WTC11 (cell line): ENCODE measurements at regions not wholly inside any gene's neighbourhood (a gene's known extent, or its start where the extent isn't known, plus 50 kb on each side); places are given as distances from the start of the nearest gene placed in this dataset.

Experiments
- ATAC-seq: fragments of 200-7000 bp; cut with Tn5 transposase; 2 replicates; pipeline ENCODE4 v1.10.0; 2021; ENCODE audit warnings: mild to moderate bottlenecking, moderate library complexity
- CTCF ChIA-PET: fragments of 300-600 bp; sonication (Branson Sonifier 250); formaldehyde crosslinking; loops from one replicate; lab custom pipeline; 2021; ENCODE audit warnings: antibody characterized with exemption; lab: Charles Lee
- POLR2A ChIA-PET: fragments of 350-600 bp; sonication (Branson Sonifier 250); formaldehyde crosslinking; loops from one replicate; lab custom pipeline; 2021; ENCODE audit warnings: antibody characterized with exemption; lab: Charles Lee
- DNase-seq: peaks from one replicate; pipeline ENCODE4 v3.0.0; 2021; ENCODE audit warnings: low spot score
- H3K27ac Mint-ChIP-seq: 2 replicates; pipeline ENCODE4 v1.8.0; 2021; ENCODE audit warnings: mixed read lengths
- H3K27me3 Mint-ChIP-seq: 2 replicates; pipeline ENCODE4 v1.8.0; 2021; ENCODE audit warnings: low read depth, mild to moderate bottlenecking, moderate library complexity, mixed read lengths
- H3K36me3 Mint-ChIP-seq: 2 replicates; pipeline ENCODE4 v1.8.0; 2021; ENCODE audit warnings: mixed read lengths
- H3K4me1 Mint-ChIP-seq: 2 replicates; pipeline ENCODE4 v1.8.0; 2022; ENCODE audit warnings: mixed read lengths
- H3K4me3 Mint-ChIP-seq: 2 replicates; pipeline ENCODE4 v1.8.0; 2021; ENCODE audit warnings: mild to moderate bottlenecking, moderate library complexity, mixed read lengths
- H3K9me3 Mint-ChIP-seq: 2 replicates; pipeline ENCODE4 v1.8.0; 2021; ENCODE audit warnings: mixed read lengths
- ELF4 ChIP-seq: sonication (generic); formaldehyde crosslinking; IDR thresholded peaks from 2 replicates; pipeline ENCODE4 v1.8.1; 2022; ENCODE audit warnings: low read depth, mild to moderate bottlenecking, moderate library complexity, missing genetic modification reagents
- HMGA2 ChIP-seq: fragments of 250-450 bp; sonication (Bioruptor Pico); IDR thresholded peaks from 2 replicates; pipeline ENCODE4 v1.4.0; 2021; ENCODE audit warnings: mild to moderate bottlenecking, moderate library complexity
- KAT7 ChIP-seq: sonication (generic); formaldehyde crosslinking; IDR thresholded peaks from 2 replicates; pipeline ENCODE4 v1.8.1; 2023; ENCODE audit warnings: missing genetic modification reagents, mild to moderate bottlenecking, borderline replicate concordance
- MXD4 ChIP-seq: fragments of 250-450 bp; sonication (Bioruptor Pico); IDR thresholded peaks from 2 replicates; pipeline ENCODE4 v1.8.0; 2021; ENCODE audit warnings: mild to moderate bottlenecking, moderate library complexity, borderline replicate concordance
- NR3C1 ChIP-seq: sonication (generic); formaldehyde crosslinking; conservative IDR thresholded peaks from 2 replicates; pipeline ENCODE4 v1.8.1; 2023; ENCODE audit warnings: low read depth, mild to moderate bottlenecking, missing genetic modification reagents
- ZNF138 ChIP-seq: sonication (generic); formaldehyde crosslinking; conservative IDR thresholded peaks from 2 replicates; pipeline ENCODE4 v1.8.1; 2022; ENCODE audit warnings: mild to moderate bottlenecking, moderate library complexity, missing genetic modification reagents
- ZNF219 ChIP-seq: sonication (generic); formaldehyde crosslinking; IDR thresholded peaks from 2 replicates; pipeline ENCODE4 v1.8.0; 2023; ENCODE audit warnings: missing genetic modification reagents, mild to moderate bottlenecking, borderline replicate concordance
- ZNF263 ChIP-seq: sonication (generic); formaldehyde crosslinking; IDR thresholded peaks from 2 replicates; pipeline ENCODE4 v1.8.1; 2022; ENCODE audit warnings: low read depth, mild to moderate bottlenecking, moderate library complexity, missing genetic modification reagents
- ZNF396 ChIP-seq: fragments of 250-450 bp; sonication (Bioruptor Pico); IDR thresholded peaks from 2 replicates; pipeline ENCODE4 v1.8.0; 2021; ENCODE audit warnings: mild to moderate bottlenecking, moderate library complexity, borderline replicate concordance
- TF ChIP-seq, protein P1 (sequence below): sonication (generic); formaldehyde crosslinking; IDR thresholded peaks from 2 replicates; pipeline ENCODE4 v1.8.0; 2023; ENCODE audit warnings: missing genetic modification reagents, mild to moderate bottlenecking, borderline replicate concordance
- TF ChIP-seq, protein P2 (sequence below): sonication (generic); formaldehyde crosslinking; IDR thresholded peaks from 2 replicates; pipeline ENCODE4 v1.8.1; 2023; ENCODE audit warnings: mild to moderate bottlenecking, missing genetic modification reagents, moderate library complexity
- TF ChIP-seq, protein P3 (sequence below): sonication (generic); formaldehyde crosslinking; IDR thresholded peaks from 2 replicates; pipeline ENCODE4 v1.8.1; 2023; ENCODE audit warnings: mild to moderate bottlenecking, missing genetic modification reagents, borderline replicate concordance
- TF ChIP-seq, protein P4 (sequence below): fragments of 250-450 bp; sonication (Bioruptor Pico); IDR thresholded peaks from 2 replicates; pipeline ENCODE4 v2.1.2; 2022; ENCODE audit warnings: mild to moderate bottlenecking, moderate library complexity

DNA sequence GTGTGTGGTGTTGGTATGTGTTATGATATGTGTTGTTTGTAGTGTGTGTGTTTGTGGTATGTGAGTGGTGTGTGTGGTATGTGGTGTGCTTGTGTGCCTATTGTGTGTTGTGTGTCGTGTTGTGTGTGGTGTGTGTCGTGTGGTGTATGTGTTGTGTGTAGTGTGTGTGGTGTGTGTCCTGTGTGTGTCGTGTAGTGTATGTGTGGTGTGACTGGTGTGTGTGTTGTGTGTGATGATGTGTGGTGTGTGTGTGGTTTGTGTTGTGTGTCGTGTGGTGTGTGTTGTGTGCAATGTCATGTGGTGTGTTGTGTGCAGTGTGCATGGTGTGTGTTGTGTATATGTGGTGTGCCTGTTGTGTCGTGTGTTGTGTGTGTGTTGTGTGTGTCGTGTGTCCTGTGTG, 144.6 kb downstream of the DNAJB6 start (continued):
- TF ChIP-seq, protein P1, sequence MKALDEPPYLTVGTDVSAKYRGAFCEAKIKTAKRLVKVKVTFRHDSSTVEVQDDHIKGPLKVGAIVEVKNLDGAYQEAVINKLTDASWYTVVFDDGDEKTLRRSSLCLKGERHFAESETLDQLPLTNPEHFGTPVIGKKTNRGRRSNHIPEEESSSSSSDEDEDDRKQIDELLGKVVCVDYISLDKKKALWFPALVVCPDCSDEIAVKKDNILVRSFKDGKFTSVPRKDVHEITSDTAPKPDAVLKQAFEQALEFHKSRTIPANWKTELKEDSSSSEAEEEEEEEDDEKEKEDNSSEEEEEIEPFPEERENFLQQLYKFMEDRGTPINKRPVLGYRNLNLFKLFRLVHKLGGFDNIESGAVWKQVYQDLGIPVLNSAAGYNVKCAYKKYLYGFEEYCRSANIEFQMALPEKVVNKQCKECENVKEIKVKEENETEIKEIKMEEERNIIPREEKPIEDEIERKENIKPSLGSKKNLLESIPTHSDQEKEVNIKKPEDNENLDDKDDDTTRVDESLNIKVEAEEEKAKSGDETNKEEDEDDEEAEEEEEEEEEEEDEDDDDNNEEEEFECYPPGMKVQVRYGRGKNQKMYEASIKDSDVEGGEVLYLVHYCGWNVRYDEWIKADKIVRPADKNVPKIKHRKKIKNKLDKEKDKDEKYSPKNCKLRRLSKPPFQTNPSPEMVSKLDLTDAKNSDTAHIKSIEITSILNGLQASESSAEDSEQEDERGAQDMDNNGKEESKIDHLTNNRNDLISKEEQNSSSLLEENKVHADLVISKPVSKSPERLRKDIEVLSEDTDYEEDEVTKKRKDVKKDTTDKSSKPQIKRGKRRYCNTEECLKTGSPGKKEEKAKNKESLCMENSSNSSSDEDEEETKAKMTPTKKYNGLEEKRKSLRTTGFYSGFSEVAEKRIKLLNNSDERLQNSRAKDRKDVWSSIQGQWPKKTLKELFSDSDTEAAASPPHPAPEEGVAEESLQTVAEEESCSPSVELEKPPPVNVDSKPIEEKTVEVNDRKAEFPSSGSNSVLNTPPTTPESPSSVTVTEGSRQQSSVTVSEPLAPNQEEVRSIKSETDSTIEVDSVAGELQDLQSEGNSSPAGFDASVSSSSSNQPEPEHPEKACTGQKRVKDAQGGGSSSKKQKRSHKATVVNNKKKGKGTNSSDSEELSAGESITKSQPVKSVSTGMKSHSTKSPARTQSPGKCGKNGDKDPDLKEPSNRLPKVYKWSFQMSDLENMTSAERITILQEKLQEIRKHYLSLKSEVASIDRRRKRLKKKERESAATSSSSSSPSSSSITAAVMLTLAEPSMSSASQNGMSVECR, result no peak
- TF ChIP-seq, protein P2, sequence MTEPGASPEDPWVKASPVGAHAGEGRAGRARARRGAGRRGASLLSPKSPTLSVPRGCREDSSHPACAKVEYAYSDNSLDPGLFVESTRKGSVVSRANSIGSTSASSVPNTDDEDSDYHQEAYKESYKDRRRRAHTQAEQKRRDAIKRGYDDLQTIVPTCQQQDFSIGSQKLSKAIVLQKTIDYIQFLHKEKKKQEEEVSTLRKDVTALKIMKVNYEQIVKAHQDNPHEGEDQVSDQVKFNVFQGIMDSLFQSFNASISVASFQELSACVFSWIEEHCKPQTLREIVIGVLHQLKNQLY (CRISPR knock-in tag), result no peak
- TF ChIP-seq NR3C1 (CRISPR knock-in tag), result no peak
- TF ChIP-seq ELF4 (CRISPR knock-in tag), result no peak
- TF ChIP-seq HMGA2, result no peak
- no peak for TF ChIP-seq MXD4
- no peak for TF ChIP-seq ZNF396 (CRISPR knock-in tag)
- TF ChIP-seq ZNF138 (CRISPR knock-in tag), result no peak
- TF ChIP-seq, all 79 proteins: peak for 0

DNA sequence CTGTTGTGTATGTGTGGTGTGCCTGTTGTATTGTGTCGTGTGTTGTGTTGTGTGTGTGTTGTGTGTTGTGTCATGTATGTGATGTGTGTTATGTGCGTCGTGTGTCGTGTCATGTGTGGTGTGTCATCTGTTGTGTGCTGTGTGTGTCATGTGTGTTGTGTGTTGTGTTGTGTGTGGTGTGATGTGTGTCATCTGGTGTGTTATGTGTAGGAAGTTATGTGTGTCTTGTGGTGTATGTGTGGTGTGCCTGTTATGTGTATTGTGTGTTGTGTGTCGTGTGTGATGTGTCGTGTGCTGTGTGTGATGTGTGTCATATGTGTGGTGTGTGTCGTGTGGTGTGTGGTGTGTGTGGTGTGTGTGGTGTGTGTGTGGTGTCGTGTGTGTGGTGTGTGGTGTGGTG, 145.2 kb downstream of the DNAJB6 start:
- ChIA-PET CTCF (no interaction called here), POLR2A (no interaction called here)
- H3K27me3 Mint-ChIP-seq, result peaks cover 7% of the 10 kb centered on the region
- H3K27ac Mint-ChIP-seq, result no peak overlapping the region
- DNase-seq (no peak), ATAC-seq (no peak)
- no peaks in the 10 kb centered on the region for H3K36me3 Mint-ChIP-seq
- peaks cover 3% of the 10 kb centered on the region; the same call in 1 of the 2 replicates for H3K9me3 Mint-ChIP-seq
- H3K4me3 Mint-ChIP-seq, result no peak overlapping the region
- H3K4me1 Mint-ChIP-seq, result no peaks in the 10 kb centered on the region
- no peak for TF ChIP-seq ZNF263

DNA sequence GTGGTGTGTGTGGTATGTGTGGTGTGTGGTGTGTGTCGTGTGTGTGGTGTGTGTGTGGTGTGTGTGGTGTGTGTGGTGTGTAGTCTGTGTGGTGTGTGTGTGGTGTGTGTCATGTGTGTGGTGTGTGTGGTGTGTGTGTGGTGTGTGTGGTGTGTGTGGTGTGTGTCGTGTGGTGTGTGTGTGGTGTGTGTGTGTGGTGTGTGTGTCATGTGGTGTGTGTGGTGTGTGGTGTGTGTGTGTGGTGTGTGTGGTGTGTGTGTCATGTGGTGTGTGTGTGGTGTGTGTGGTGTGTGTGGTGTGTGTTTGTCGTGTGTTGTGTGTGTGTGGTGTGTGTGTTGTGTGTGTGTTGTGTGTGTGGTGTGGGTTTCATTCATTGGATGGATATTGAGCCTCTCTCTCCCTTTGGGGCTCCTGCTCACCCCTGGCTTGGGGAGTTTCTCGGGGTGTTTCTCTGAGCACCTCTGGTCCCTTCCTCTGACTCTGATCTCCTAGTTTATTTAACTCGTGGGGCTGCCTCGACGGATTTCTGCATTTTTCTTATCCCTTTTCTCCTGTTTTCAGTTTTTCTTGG, 145.8 kb downstream of the DNAJB6 start:
- Mint-ChIP-seq H3K36me3 (no peaks in the 10 kb centered on the region), H3K27me3 (peaks cover 7% of the 10 kb centered on the region), H3K9me3 (peaks cover 3% of the 10 kb centered on the region; the same call in 1 of the 2 replicates), H3K4me1 (no peaks in the 10 kb centered on the region), H3K27ac (no peak overlapping the region), H3K4me3 (no peak overlapping the region)
- DNase-seq, result no peak
- no peak for ATAC-seq
- ChIA-PET CTCF (no interaction called here), POLR2A (no interaction called here)
- TF ChIP-seq KAT7 (CRISPR knock-in tag) (no peak), ZNF219 (CRISPR knock-in tag) (no peak), NR3C1 (CRISPR knock-in tag) (no peak)
- TF ChIP-seq, protein P3, sequence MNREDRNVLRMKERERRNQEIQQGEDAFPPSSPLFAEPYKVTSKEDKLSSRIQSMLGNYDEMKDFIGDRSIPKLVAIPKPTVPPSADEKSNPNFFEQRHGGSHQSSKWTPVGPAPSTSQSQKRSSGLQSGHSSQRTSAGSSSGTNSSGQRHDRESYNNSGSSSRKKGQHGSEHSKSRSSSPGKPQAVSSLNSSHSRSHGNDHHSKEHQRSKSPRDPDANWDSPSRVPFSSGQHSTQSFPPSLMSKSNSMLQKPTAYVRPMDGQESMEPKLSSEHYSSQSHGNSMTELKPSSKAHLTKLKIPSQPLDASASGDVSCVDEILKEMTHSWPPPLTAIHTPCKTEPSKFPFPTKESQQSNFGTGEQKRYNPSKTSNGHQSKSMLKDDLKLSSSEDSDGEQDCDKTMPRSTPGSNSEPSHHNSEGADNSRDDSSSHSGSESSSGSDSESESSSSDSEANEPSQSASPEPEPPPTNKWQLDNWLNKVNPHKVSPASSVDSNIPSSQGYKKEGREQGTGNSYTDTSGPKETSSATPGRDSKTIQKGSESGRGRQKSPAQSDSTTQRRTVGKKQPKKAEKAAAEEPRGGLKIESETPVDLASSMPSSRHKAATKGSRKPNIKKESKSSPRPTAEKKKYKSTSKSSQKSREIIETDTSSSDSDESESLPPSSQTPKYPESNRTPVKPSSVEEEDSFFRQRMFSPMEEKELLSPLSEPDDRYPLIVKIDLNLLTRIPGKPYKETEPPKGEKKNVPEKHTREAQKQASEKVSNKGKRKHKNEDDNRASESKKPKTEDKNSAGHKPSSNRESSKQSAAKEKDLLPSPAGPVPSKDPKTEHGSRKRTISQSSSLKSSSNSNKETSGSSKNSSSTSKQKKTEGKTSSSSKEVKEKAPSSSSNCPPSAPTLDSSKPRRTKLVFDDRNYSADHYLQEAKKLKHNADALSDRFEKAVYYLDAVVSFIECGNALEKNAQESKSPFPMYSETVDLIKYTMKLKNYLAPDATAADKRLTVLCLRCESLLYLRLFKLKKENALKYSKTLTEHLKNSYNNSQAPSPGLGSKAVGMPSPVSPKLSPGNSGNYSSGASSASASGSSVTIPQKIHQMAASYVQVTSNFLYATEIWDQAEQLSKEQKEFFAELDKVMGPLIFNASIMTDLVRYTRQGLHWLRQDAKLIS (CRISPR knock-in tag), result no peak
- TF ChIP-seq, protein P4, sequence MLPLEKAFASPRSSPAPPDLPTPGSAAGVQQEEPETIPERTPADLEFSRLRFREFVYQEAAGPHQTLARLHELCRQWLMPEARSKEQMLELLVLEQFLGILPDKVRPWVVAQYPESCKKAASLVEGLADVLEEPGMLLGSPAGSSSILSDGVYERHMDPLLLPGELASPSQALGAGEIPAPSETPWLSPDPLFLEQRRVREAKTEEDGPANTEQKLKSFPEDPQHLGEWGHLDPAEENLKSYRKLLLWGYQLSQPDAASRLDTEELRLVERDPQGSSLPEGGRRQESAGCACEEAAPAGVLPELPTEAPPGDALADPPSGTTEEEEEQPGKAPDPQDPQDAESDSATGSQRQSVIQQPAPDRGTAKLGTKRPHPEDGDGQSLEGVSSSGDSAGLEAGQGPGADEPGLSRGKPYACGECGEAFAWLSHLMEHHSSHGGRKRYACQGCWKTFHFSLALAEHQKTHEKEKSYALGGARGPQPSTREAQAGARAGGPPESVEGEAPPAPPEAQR, result no peak
